Midbrain (tissue), 1 donor: ENCODE measurements at regions not wholly inside any gene's neighbourhood (a gene's known extent, or its start where the extent isn't known, plus 50 kb on each side); places are given as distances from the start of the nearest gene placed in this dataset.
"Not testable (repeated sequence)": the region's sequence is repeated elsewhere in the genome, so short reads cannot be mapped to it uniquely, and the experiment has no call there.

Experiments used
- DNase-seq: peaks from one replicate; lab custom pipeline; 2025; lab: John Stamatoyannopoulos, UW

GRCh38 chr22:23437779-23438178, 142.3 kb downstream of the IGLL1 start:
- DNase-seq, result no peak

DNA sequence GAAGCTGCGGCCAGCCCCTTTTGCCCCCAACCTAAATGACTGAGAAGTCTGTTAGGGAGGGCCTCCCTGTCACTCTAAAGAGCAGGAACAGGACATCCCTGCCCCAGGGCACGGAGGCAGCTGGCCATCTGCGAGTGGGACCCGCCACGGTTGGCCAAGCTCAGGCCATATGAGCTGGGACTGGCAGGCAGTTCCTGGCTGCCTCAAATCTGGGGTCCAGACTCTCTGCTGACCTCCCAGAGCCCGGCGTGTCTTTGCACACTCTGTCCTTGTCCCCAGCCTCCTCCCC, 143.0 kb downstream of the IGLL1 start:
- DNase-seq, result not testable (repeated sequence)

- not testable (repeated sequence) for DNase-seq
Observed at GRCh38 chr22:23436354-23437106, 143.6 kb downstream of the IGLL1 start.

DNA sequence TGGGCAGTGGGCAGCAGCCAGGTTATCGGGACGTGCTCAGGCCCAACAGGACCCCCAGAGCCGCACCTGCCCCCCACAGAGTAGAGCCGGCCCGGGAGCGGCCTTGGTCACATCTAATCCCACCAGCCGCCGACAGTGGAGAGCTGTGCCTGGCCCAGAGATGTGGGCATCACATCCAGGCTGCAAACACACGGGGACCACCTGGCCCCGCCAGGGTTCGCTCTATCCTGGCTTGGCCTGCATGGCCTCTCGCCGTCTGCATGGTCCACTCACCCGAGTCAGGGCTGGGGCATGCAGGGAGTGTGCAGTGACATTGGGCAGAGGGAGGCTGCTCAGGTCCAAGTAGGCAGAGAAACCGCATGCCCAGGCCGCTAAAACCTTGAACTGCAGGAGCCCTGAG, 144.9 kb downstream of the IGLL1 start:
- not testable (repeated sequence) for DNase-seq

- not testable (repeated sequence) for DNase-seq
Observed at GRCh38 chr22:23434198-23434830, 145.8 kb downstream of the IGLL1 start.

- not testable (repeated sequence) for DNase-seq
Observed at GRCh38 chr22:23433127-23434005, 146.7 kb downstream of the IGLL1 start.

- not testable (repeated sequence) for DNase-seq
Observed at GRCh38 chr22:23432719-23433118, 147.4 kb downstream of the IGLL1 start.

- no peak for DNase-seq
Observed at GRCh38 chr22:23431337-23432072, 148.6 kb downstream of the IGLL1 start.

DNA sequence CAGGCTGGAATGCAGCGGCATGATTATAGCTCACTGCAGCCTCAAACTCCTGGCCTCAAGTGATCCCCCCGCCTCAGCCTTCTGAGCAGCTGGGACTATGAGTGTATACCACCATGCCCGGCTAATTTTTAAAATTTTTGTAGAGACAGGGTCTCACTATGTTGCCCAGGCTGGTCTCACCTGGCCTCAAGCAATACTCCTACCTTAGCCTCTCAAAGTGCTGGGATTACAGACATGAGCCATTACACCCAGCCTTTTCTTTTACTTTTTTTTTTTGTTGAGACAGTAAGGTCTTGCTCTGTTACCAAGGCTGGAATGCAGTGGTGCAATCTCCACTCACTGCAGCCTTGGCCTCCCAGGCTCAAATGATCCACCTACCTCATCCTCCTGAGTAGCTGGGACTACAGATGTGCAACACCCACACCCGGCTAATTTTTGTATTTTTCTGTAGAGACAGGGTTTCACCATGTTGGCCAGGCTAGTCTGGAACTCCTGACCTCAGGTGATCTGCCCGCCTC, 155.5 kb downstream of the IGLL1 start:
- not testable (repeated sequence) for DNase-seq

DNA sequence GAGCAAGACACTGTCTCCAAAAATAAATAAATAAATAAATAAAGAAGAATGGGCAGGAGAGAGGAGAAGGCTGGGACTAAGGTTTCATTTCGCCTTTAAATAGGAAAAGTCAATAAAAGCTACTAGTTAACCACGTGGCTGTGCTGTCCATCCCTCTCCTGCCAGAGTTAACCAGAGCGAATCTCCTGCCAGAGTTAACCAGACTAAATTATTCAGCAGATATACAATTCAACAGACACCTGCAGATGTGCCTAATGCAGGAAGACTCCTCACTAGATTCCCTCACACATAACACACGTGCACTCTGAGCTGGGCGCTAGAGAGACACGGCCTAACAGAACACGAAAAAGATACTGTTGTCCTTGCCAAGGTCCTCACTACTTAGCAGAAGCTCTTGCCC, 156.1 kb downstream of the IGLL1 start:
- no peak for DNase-seq

DNA sequence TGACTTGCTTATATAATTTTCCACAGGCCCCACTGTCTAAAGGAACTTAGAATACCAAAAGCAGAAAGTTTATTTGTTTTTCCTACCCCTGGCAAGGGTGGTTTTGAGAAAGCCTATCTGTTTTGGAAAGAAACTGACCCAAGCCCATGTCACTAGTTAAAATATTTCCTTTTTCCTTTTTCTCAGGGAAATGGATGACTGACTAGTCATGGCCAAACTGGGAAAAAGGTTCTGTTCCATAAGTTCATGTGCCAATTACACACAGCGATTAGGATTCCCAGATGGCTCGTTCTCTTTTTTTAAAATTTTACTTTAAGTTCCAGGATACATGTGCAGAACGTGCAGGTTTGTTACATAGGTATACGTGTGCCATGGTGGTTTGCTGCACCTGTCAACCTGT, 157.8 kb downstream of the IGLL1 start:
- not testable (repeated sequence) for DNase-seq

DNA sequence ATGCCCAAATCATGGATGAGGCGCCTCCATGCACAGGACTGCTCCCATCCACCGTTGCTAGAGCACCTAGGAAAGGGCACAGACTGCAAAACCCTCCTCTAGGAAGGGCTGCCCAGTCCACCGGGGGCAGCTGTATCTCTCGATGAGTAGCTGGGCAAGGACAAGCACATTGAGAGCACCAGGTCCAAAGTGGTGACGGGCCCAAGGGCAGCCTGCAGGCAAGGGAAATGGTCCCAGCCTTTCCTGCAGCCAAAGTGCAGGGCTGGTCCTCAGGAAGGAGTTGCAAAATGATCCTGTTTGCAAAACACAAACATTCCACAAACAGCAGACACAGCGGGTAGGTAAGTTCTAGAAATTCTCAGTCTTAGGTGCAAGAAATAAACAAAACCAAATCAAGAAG, 158.8 kb downstream of the IGLL1 start:
- DNase-seq, result not testable (repeated sequence)

DNA sequence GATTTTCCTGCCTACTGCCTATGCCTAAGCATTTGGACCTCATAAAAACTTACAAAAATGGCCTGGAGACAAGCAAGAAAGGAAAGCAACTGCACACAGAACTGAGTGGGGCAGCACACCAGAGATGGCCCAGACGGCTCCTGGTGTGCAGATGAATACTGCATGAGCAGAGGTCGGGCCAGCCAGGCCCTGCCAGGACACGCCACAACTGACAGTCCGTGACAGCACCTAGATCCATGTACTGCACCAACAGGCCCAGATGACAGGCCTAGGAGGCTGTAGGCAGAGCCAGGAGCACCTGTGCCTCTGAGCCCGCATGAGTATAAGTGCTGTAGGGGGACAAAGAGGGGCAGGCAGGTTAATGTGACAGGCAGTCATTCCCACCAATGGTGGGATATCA, 160.2 kb downstream of the IGLL1 start:
- no peak for DNase-seq

GRCh38 chr22:23419171-23419570, 160.9 kb downstream of the IGLL1 start:
- DNase-seq, result no peak

DNA sequence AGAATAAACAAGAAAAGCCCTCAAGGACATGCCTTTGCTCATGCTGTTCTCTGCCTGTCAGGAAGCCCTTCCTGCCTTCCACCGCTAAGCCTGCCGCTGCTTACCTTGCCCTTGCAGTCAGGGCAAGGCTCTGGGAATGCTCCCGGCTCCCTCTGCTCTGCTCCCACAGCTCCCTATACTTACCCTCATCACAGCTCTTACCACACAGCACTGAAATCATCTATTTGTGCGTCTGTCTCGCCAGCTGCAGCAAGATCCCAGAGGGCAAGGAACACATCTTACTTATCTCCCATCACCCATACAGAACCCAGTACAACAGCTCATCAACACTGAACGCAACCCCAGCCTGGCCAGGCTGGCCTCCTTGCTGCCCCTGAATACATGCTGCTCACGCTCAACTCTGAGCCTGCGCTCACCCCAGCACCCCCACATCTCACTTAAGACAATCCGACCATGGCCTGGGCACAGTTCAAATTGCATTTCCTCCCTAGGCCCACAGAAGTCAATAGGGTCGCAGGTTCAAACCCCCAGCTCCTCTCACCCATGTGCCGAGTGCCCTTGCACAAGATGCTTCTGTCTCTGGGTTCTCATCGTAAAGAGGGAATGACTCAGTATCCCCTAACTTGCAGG, 161.8 kb downstream of the IGLL1 start:
- DNase-seq, result no peak

- not testable (repeated sequence) for DNase-seq
Observed at GRCh38 chr22:23417327-23417726, 162.8 kb downstream of the IGLL1 start.

DNA sequence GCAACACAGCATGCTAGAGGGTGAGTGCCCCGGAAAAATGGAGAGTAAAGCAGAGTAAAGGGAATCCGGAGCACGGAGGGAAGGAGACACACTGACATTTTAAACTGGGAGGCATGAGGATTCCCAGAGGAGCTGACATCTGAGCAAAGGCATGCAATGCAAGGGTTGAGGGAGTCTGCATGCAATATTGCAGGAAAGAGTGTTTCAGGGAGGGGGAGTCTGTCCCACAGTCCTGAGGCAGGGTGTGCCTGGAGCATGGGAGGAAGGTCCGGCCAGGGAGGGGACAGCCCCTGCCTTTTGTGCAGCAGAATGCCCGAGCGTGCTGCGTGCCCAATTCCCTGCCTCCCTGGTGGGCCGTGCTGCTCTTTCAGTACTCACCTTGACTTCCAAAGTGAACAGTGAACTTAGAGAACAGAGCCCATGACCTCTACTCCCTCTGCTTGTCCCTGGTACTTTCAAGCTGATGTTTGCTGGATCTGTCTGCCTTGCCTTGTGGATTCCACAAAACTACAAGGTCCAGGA, 163.9 kb downstream of the IGLL1 start:
- not testable (repeated sequence) for DNase-seq

- no peak for DNase-seq
Observed at GRCh38 chr22:23415490-23415851, 164.6 kb downstream of the IGLL1 start.

DNA sequence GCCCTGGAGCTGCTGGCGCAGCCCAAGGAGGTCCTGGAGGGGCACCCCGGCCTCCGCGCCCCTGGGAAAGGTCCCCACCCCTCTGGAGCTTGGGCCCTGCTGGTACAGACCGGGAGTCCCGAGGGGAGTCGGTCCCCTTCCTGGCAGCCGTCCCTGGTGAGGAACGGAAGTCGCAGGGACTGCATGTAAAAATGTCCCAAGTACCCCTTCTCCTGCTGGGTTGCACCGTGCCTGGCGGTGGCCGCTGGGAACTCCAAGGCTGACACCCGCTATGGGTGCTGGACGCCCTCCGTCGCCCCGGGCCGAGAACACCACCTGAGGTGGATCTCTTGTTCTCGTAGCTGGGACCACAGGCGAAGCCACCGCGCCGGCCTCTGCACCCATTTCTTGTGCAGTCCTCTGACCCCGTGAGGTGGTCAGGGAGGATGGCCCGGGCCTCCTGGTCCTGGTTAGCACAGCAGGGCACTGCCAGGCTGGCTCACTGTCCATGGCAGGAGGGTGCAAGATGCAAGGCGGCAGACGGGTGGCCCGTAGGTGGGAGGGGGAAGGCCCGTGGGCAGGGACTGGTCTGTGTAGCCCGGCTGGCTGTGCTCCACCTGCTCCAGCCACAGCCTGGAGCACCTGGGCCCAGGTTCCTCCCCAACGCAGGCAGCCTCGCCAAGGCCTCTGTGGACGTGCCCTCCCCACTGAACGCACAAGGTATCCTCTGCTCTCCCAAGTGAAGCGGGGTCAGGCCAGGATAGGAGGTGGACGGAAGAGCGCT, 165.2 kb downstream of the IGLL1 start:
- DNase-seq, result no peak

GRCh38 chr22:23411739-23412138, 168.4 kb downstream of the IGLL1 start:
- no peak for DNase-seq
